B cell (primary cell): ENCODE measurements at regions not wholly inside any gene's neighbourhood (a gene's known extent, or its start where the extent isn't known, plus 50 kb on each side); places are given as distances from the start of the nearest gene placed in this dataset.

Source experiments
- EZH2 ChIP-seq: IDR thresholded peaks from 2 replicates; pipeline ENCODE4 v1.6.1; 2012; ENCODE audit warnings: borderline replicate concordance, low read depth, mild to moderate bottlenecking, moderate library complexity, low read length; ENCODE audit not compliant: insufficient read depth, poor library complexity, severe bottlenecking
- TF ChIP-seq, protein P1 (sequence below): fragments of 200-600 bp; IDR thresholded peaks from one replicate; pipeline ENCODE4 v1.8.0; 2022; ENCODE audit warnings: antibody characterized with exemption, mild to moderate bottlenecking

DNA sequence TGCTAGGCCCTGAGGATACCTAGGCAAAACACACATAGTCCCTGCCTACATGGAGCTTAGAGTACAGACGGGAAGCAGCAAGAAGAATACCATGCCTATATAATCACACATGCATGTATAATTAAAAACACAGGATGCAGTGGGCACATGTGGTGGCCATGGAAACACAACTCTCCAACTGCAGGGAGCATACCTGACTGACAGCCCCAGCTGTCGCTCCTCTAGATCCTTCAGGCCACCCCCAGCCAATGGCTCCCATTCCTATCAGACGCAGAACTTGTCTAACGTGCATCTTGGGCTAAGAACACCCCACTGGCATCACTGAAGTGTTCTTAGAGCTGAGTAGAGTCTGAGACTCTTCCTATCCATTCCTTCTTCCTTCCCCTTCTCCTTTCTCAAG is 125.5 kb upstream of the FRMD4B start:
- TF ChIP-seq, protein P1, sequence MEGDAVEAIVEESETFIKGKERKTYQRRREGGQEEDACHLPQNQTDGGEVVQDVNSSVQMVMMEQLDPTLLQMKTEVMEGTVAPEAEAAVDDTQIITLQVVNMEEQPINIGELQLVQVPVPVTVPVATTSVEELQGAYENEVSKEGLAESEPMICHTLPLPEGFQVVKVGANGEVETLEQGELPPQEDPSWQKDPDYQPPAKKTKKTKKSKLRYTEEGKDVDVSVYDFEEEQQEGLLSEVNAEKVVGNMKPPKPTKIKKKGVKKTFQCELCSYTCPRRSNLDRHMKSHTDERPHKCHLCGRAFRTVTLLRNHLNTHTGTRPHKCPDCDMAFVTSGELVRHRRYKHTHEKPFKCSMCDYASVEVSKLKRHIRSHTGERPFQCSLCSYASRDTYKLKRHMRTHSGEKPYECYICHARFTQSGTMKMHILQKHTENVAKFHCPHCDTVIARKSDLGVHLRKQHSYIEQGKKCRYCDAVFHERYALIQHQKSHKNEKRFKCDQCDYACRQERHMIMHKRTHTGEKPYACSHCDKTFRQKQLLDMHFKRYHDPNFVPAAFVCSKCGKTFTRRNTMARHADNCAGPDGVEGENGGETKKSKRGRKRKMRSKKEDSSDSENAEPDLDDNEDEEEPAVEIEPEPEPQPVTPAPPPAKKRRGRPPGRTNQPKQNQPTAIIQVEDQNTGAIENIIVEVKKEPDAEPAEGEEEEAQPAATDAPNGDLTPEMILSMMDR = no peak
- TF ChIP-seq EZH2 = no peak
